Neural cell (in vitro differentiated cells): ENCODE measurements at regions not wholly inside any gene's neighbourhood (a gene's known extent, or its start where the extent isn't known, plus 50 kb on each side); places are given as distances from the start of the nearest gene placed in this dataset.

ENCODE experiments used
- H2AFZ ChIP-seq: fragments of 200-600, 300-800 bp; sonication (generic), shearing (Covaris generic); 2 replicates; pipeline ENCODE4 v1.6.0; 2014; ENCODE audit warnings: low read depth, mild to moderate bottlenecking, antibody characterized with exemption, low read length, moderate library complexity
- H3F3A ChIP-seq: fragments of 200-600 bp; shearing (Covaris generic); 2 replicates; pipeline ENCODE4 v1.6.1; 2016; ENCODE audit warnings: mild to moderate bottlenecking, moderate library complexity, mixed read lengths, antibody characterized with exemption, low read length; ENCODE audit not compliant: insufficient read depth, poor library complexity, severe bottlenecking
- H3K27ac ChIP-seq: fragments of 200-600, 300-800 bp; sonication (generic), shearing (Covaris generic); 2 replicates; pipeline ENCODE4 v1.5.1; 2014; ENCODE audit warnings: mild to moderate bottlenecking, low read length, moderate library complexity
- H3K27me3 ChIP-seq: fragments of 300-800, 200-600 bp; sonication (generic), shearing (Covaris generic); 2 replicates; pipeline ENCODE4 v1.6.0; 2014; ENCODE audit warnings: mild to moderate bottlenecking, low read depth, low read length, moderate library complexity; ENCODE audit not compliant: insufficient read depth
- H3K36me3 ChIP-seq: fragments of 300-800, 200-600 bp; sonication (generic), shearing (Covaris generic); 2 replicates; pipeline ENCODE4 v1.5.1; 2014; ENCODE audit warnings: mild to moderate bottlenecking, antibody characterized with exemption, low read length, moderate library complexity; ENCODE audit not compliant: insufficient read depth
- H3K4me2 ChIP-seq: fragments of 300-800, 200-600 bp; sonication (generic), shearing (Covaris generic); 2 replicates; pipeline ENCODE4 v1.6.0; 2014; ENCODE audit warnings: mild to moderate bottlenecking, low read length
- H3K4me3 ChIP-seq: fragments of 300-800, 200-600 bp; sonication (generic), shearing (Covaris generic); 2 replicates; pipeline ENCODE4 v1.5.1; 2014; ENCODE audit warnings: mild to moderate bottlenecking, low read length, moderate library complexity
- H3K79me2 ChIP-seq: fragments of 200-600 bp; shearing (Covaris generic); replicated peaks from 2 replicates; pipeline ENCODE4 v1.6.0; 2014; ENCODE audit warnings: mild to moderate bottlenecking, low read length, moderate library complexity; ENCODE audit not compliant: insufficient read depth
- H3K9ac ChIP-seq: fragments of 300-800, 200-600 bp; sonication (generic), shearing (Covaris generic); 2 replicates; pipeline ENCODE4 v1.6.1; 2016; ENCODE audit warnings: mild to moderate bottlenecking, low read length, mixed read lengths
- H3K9me2 ChIP-seq: fragments of 200-600 bp; shearing (Covaris generic); 2 replicates; pipeline ENCODE4 v1.6.1; 2016; ENCODE audit warnings: mild to moderate bottlenecking, low read length, mixed read lengths; ENCODE audit not compliant: insufficient read depth
- H3K9me3 ChIP-seq: fragments of 200-600, 300-800 bp; sonication (generic), shearing (Covaris generic); 2 replicates; pipeline ENCODE4 v1.6.1; 2016; ENCODE audit warnings: mild to moderate bottlenecking, mixed run types, low read length, moderate library complexity, mixed read lengths
- H4K20me1 ChIP-seq: fragments of 200-600 bp; shearing (Covaris generic); 2 replicates; pipeline ENCODE4 v1.6.1; 2016; ENCODE audit warnings: mild to moderate bottlenecking, mixed run types; ENCODE audit not compliant: insufficient read depth
- CTCF ChIP-seq: fragments of 450-650 bp; IDR thresholded peaks from 2 replicates; pipeline ENCODE4 v1.5.1; 2014; ENCODE audit warnings: antibody characterized with exemption, mild to moderate bottlenecking, moderate library complexity; ENCODE audit not compliant: poor library complexity, severe bottlenecking
- EP300 ChIP-seq: fragments of 450-650 bp; conservative IDR thresholded peaks from 2 replicates; pipeline ENCODE4 v1.6.1; 2014; ENCODE audit warnings: antibody characterized with exemption, mild to moderate bottlenecking, moderate library complexity; ENCODE audit not compliant: poor library complexity, severe bottlenecking
- EZH2 ChIP-seq: fragments of 200-600, 300-800 bp; shearing (Covaris generic), sonication (generic); IDR thresholded peaks from 2 replicates; pipeline ENCODE4 v1.6.1; 2014; ENCODE audit warnings: antibody characterized with exemption, low read length, borderline replicate concordance, mild to moderate bottlenecking; ENCODE audit not compliant: insufficient read depth, poor library complexity, severe bottlenecking
- MXI1 ChIP-seq: fragments of 450-650 bp; conservative IDR thresholded peaks from 2 replicates; pipeline ENCODE4 v1.6.1; 2014; ENCODE audit warnings: antibody characterized with exemption, mild to moderate bottlenecking; ENCODE audit not compliant: poor library complexity, severe bottlenecking
- POLR2AphosphoS5 ChIP-seq: IDR thresholded peaks from 2 replicates; pipeline ENCODE4 v1.6.1; 2012
- RAD21 ChIP-seq: fragments of 450-650 bp; conservative IDR thresholded peaks from 2 replicates; pipeline ENCODE4 v1.6.1; 2014; ENCODE audit warnings: antibody characterized with exemption, mild to moderate bottlenecking, moderate library complexity
- REST ChIP-seq: IDR thresholded peaks from 2 replicates; pipeline ENCODE4 v1.6.1; 2012; ENCODE audit warnings: borderline replicate concordance
- SMC3 ChIP-seq: fragments of 450-650 bp; conservative IDR thresholded peaks from 2 replicates; pipeline ENCODE4 v1.6.1; 2014; ENCODE audit warnings: antibody characterized with exemption, mild to moderate bottlenecking, moderate library complexity; ENCODE audit not compliant: poor library complexity
- TAF1 ChIP-seq: IDR thresholded peaks from 2 replicates; pipeline ENCODE4 v1.6.1; 2012; ENCODE audit warnings: low read depth

- Histone ChIP-seq H3F3A (no peaks in the 10 kb centered on the region), H3K4me3 (no peak overlapping the region), H3K36me3 (no peaks in the 10 kb centered on the region), H4K20me1 (no peaks in the 10 kb centered on the region), H3K9me3 (no peaks in the 10 kb centered on the region), H3K27ac (no peak overlapping the region), H3K79me2 (no peaks in the 10 kb centered on the region), H3K9me2 (no peaks in the 10 kb centered on the region), H3K27me3 (no peaks in the 10 kb centered on the region), H2AFZ (no peak overlapping the region), H3K9ac (no peak overlapping the region), H3K4me2 (no peak overlapping the region)
- TF ChIP-seq CTCF (no peak), SMC3 (no peak), POLR2AphosphoS5 (no peak), EP300 (no peak), EZH2 (no peak), RAD21 (no peak), TAF1 (no peak), REST (no peak), MXI1 (no peak)
Measured at GRCh38 chr18:76759056-76759455, 63.3 kb upstream of the ZNF236 start.

GRCh38 chr18:76757925-76758324, 64.4 kb upstream of the ZNF236 start:
- Histone ChIP-seq H3K4me3 (no peak overlapping the region), H3K9me3 (no peaks in the 10 kb centered on the region), H3K36me3 (no peaks in the 10 kb centered on the region), H3K27ac (no peak overlapping the region), H3K4me2 (no peak overlapping the region), H2AFZ (no peak overlapping the region), H3F3A (no peaks in the 10 kb centered on the region), H3K9me2 (no peaks in the 10 kb centered on the region), H3K79me2 (no peaks in the 10 kb centered on the region), H4K20me1 (no peaks in the 10 kb centered on the region), H3K9ac (no peak overlapping the region), H3K27me3 (no peaks in the 10 kb centered on the region)
- TF ChIP-seq RAD21 (no peak), POLR2AphosphoS5 (no peak), SMC3 (no peak), EZH2 (no peak), CTCF (no peak), MXI1 (no peak), EP300 (no peak), REST (no peak), TAF1 (no peak)
